ENCODE measurements at regions not wholly inside any gene's neighbourhood (a gene's known extent, or its start where the extent isn't known, plus 50 kb on each side); places are given as distances from the start of the nearest gene placed in this dataset.

DNA sequence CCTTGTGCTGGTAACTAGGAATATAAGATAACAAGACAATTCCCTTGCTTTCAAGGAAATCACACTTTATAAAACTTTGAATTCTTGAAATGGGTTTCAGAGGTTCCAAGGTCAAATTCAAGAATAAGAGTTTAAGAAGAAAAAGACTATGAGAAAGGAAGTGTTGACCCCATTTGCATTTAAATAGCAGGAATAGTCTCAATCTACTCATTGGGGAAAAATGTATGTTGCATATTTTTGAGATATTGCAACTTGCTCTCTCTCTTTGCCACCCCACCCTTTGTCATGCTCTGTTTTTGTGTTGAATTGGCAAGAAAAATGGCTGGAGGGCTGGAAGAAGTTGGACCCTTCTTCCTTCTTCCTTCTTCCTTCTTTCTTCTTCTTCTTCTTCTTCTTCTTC, 699.2 kb downstream of the TUSC7 start:
- Mint-ChIP-seq H3K4me1 (ENCODE audit: low read depth, unreplicated experiment) (peaks cover 7% of the 10 kb centered on the region), H3K4me3 (ENCODE audit: unreplicated experiment) (no peak overlapping the region), H3K27ac (ENCODE audit: unreplicated experiment) (peak overlapping the region; percentile 22), H3K27me3 (ENCODE audit: low read depth, unreplicated experiment) (peaks cover 4% of the 10 kb centered on the region), H3K36me3 (ENCODE audit: low read depth, unreplicated experiment) (no peaks in the 10 kb centered on the region), H3K9me3 (ENCODE audit: unreplicated experiment) (no peaks in the 10 kb centered on the region)
- H3K79me2 ChIP-seq (ENCODE audit: insufficient read depth, low read length): no peaks in the 10 kb centered on the region
- no peak overlapping the region for H3K27ac ChIP-seq (ENCODE audit: low read depth, low read length)
- no peak overlapping the region for H3K4me2 ChIP-seq (ENCODE audit: low read length)
- H3K36me3 ChIP-seq (ENCODE audit: insufficient read depth, low read length): no peaks in the 10 kb centered on the region
- FAIRE-seq (no peak), DNase-seq (ENCODE audit: low read depth) (peak; percentile 24)
- no peaks in the 10 kb centered on the region for H4K20me1 ChIP-seq (ENCODE audit: insufficient read depth, low read length)
- no peak for TF ChIP-seq EZH2 (IDR thresholded peaks at IDR 0.05; ENCODE audit: insufficient read depth, low read length)
- H3K27me3 ChIP-seq (ENCODE audit: insufficient read depth, low read length): no peaks in the 10 kb centered on the region
- H3K9me3 ChIP-seq (ENCODE audit: insufficient read depth, low read depth, low read length): no peaks in the 10 kb centered on the region
- H3K4me3 ChIP-seq (ENCODE audit: insufficient read depth, low read depth, low read length): no peak overlapping the region
- no peak overlapping the region for H2AFZ ChIP-seq (ENCODE audit: low read depth, low read length)
- no peaks in the 10 kb centered on the region for H3K4me1 ChIP-seq (ENCODE audit: insufficient read depth, low read length)
- no peak overlapping the region for H3K9ac ChIP-seq (ENCODE audit: low read length)

DNA sequence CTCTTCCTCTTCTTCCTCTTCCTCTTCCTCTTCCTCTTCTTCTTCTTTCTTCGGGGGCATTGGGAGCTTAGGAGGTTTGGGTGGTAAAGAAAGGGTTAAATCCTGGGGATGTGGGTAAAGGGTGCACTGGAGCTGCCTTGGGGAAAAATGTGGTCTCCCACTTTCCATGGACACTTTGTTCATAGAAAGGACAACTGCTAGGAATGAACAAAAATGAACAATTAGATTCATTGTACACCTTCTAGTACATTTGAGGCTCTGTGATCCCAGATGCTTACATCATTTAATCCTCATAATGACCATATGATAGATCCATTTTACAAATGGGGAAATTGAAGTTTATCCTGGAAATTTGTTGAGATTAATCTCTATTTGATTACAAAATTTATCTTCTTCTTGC, 699.7 kb downstream of the TUSC7 start:
- H3K9me3 ChIP-seq (ENCODE audit: insufficient read depth, low read depth, low read length): no peaks in the 10 kb centered on the region
- H3K4me3 ChIP-seq (ENCODE audit: insufficient read depth, low read depth, low read length): no peak overlapping the region
- TF ChIP-seq, protein P1, sequence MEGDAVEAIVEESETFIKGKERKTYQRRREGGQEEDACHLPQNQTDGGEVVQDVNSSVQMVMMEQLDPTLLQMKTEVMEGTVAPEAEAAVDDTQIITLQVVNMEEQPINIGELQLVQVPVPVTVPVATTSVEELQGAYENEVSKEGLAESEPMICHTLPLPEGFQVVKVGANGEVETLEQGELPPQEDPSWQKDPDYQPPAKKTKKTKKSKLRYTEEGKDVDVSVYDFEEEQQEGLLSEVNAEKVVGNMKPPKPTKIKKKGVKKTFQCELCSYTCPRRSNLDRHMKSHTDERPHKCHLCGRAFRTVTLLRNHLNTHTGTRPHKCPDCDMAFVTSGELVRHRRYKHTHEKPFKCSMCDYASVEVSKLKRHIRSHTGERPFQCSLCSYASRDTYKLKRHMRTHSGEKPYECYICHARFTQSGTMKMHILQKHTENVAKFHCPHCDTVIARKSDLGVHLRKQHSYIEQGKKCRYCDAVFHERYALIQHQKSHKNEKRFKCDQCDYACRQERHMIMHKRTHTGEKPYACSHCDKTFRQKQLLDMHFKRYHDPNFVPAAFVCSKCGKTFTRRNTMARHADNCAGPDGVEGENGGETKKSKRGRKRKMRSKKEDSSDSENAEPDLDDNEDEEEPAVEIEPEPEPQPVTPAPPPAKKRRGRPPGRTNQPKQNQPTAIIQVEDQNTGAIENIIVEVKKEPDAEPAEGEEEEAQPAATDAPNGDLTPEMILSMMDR (IDR thresholded peaks at IDR 0.05; ENCODE audit: insufficient read depth, low read depth, low read length): no peak
- TF ChIP-seq EZH2 (IDR thresholded peaks at IDR 0.05; ENCODE audit: insufficient read depth, low read length): no peak
- no peaks in the 10 kb centered on the region for H3K36me3 ChIP-seq (ENCODE audit: insufficient read depth, low read length)
- no peaks in the 10 kb centered on the region for H3K9me3 Mint-ChIP-seq (ENCODE audit: unreplicated experiment)
- H3K27me3 ChIP-seq (ENCODE audit: insufficient read depth, low read length): no peaks in the 10 kb centered on the region
- FAIRE-seq (no peak), DNase-seq (ENCODE audit: low read depth) (no peak)
- H3K79me2 ChIP-seq (ENCODE audit: insufficient read depth, low read length): no peaks in the 10 kb centered on the region
- no peaks in the 10 kb centered on the region for H3K36me3 Mint-ChIP-seq (ENCODE audit: low read depth, unreplicated experiment)
- H3K27ac ChIP-seq (ENCODE audit: low read depth, low read length): no peak overlapping the region
- H4K20me1 ChIP-seq (ENCODE audit: insufficient read depth, low read length): no peaks in the 10 kb centered on the region
- H3K4me3 Mint-ChIP-seq (ENCODE audit: unreplicated experiment): no peak overlapping the region
- H3K4me2 ChIP-seq (ENCODE audit: low read length): no peak overlapping the region
- no peak overlapping the region for H3K27ac Mint-ChIP-seq (ENCODE audit: unreplicated experiment)
- H3K27me3 Mint-ChIP-seq (ENCODE audit: low read depth, unreplicated experiment): peaks cover 4% of the 10 kb centered on the region
- no peak overlapping the region for H2AFZ ChIP-seq (ENCODE audit: low read depth, low read length)
- no peaks in the 10 kb centered on the region for H3K4me1 ChIP-seq (ENCODE audit: insufficient read depth, low read length)
- no peak overlapping the region for H3K9ac ChIP-seq (ENCODE audit: low read length)
- peaks cover 7% of the 10 kb centered on the region for H3K4me1 Mint-ChIP-seq (ENCODE audit: low read depth, unreplicated experiment)

DNA sequence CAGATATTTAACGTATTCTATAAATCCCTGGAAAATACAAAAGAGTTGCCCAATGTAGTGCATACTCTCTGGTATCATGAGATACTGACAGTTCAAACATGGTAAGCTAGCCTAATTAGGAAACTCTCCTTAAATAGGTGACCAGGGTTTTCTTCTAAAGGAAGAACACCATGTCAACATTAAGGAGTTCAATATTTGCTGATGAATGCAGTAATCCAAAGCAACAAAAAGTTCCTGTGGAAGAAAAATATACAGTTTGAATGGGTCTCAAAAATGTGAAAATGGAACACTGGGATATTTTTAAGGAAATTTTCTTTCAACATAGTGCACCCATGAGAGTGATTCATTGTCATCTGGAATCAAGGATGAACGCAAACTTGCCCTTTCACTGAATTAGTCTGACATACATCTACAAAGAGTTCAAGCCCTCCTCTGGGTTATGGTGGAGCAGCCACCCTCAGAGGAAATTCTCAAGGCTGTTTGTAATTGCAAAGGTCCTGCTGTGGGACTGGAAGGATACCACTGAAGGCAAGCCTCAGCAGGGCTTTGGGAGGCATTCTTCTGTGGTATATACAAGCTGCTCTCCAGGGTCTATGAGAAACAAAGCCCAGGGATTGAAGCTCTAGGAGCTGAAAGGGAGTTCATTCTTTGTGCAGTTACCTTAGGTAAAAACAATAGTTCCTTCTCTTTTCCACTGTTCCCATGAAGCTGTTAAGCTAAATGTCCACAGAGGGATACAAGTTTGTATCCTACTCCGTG, 700.3 kb downstream of the TUSC7 start:
- Histone ChIP-seq H3K36me3 (ENCODE audit: insufficient read depth, low read length) (no peaks in the 10 kb centered on the region), H3K27me3 (ENCODE audit: insufficient read depth, low read length) (no peaks in the 10 kb centered on the region), H3K4me1 (ENCODE audit: insufficient read depth, low read length) (no peaks in the 10 kb centered on the region), H3K9ac (ENCODE audit: low read length) (no peak overlapping the region), H3K9me3 (ENCODE audit: insufficient read depth, low read depth, low read length) (no peaks in the 10 kb centered on the region), H2AFZ (ENCODE audit: low read depth, low read length) (no peak overlapping the region), H4K20me1 (ENCODE audit: insufficient read depth, low read length) (no peaks in the 10 kb centered on the region), H3K79me2 (ENCODE audit: insufficient read depth, low read length) (no peaks in the 10 kb centered on the region), H3K4me2 (ENCODE audit: low read length) (no peak overlapping the region), H3K27ac (ENCODE audit: low read depth, low read length) (no peak overlapping the region), H3K4me3 (ENCODE audit: insufficient read depth, low read depth, low read length) (no peak overlapping the region)
- DNase-seq (ENCODE audit: low read depth) (no peak), FAIRE-seq (no peak)
- Mint-ChIP-seq H3K27ac (ENCODE audit: unreplicated experiment) (no peak overlapping the region), H3K4me1 (ENCODE audit: low read depth, unreplicated experiment) (peaks cover 7% of the 10 kb centered on the region), H3K4me3 (ENCODE audit: unreplicated experiment) (no peak overlapping the region), H3K36me3 (ENCODE audit: low read depth, unreplicated experiment) (no peaks in the 10 kb centered on the region), H3K27me3 (ENCODE audit: low read depth, unreplicated experiment) (peaks cover 4% of the 10 kb centered on the region), H3K9me3 (ENCODE audit: unreplicated experiment) (no peaks in the 10 kb centered on the region)
- TF ChIP-seq, protein P1 (IDR thresholded peaks at IDR 0.05; ENCODE audit: insufficient read depth, low read depth, low read length): no peak
- no peak for TF ChIP-seq EZH2 (IDR thresholded peaks at IDR 0.05; ENCODE audit: insufficient read depth, low read length)

Data from astrocyte (in vitro differentiated cells and primary cell).